H1 (cell line): ENCODE measurements at regions not wholly inside any gene's neighbourhood (a gene's known extent, or its start where the extent isn't known, plus 50 kb on each side); places are given as distances from the start of the nearest gene placed in this dataset.

Experiments
- BACH1 ChIP-seq: IDR thresholded peaks from 2 replicates; pipeline ENCODE4 v1.6.1; 2012; ENCODE audit warnings: low read length, improper control_type of control experiment
- BRCA1 ChIP-seq: IDR thresholded peaks from 2 replicates; pipeline ENCODE4 v1.6.1; 2012; ENCODE audit warnings: low read depth, low read length, improper control_type of control experiment
- CEBPB ChIP-seq: IDR thresholded peaks from 2 replicates; pipeline ENCODE4 v1.6.1; 2012; ENCODE audit warnings: low read depth, low read length
- CTCF ChIP-seq, 3 experiments: IDR thresholded peaks; 1 replicate in 2 of 3; 2 replicates in 1 of 3; pipeline versions ENCODE4 v1.5.1 to v1.6.1; 2011; ENCODE audit warnings: low read length in 3 of 3, mild to moderate bottlenecking in 3 of 3, inconsistent platforms in 2 of 3, low read depth in 1 of 3, moderate library complexity in 1 of 3; ENCODE audit not compliant: insufficient read depth in 1 of 3; ENCODE audit errors: control extremely low read depth in 1 of 3
- EZH2 ChIP-seq: fragments of 200-600 bp; sonication (generic); IDR thresholded peaks from 2 replicates; pipeline ENCODE4 v1.7.1; 2012; ENCODE audit warnings: low read depth, mild to moderate bottlenecking, moderate library complexity, low read length, inconsistent platforms; ENCODE audit not compliant: severe bottlenecking
- GABPA ChIP-seq: IDR thresholded peaks from 2 replicates; pipeline ENCODE4 v1.6.1; 2011; ENCODE audit warnings: mild to moderate bottlenecking, low read length, moderate library complexity, borderline replicate concordance; ENCODE audit not compliant: insufficient read depth
- HDAC2 ChIP-seq, 2 experiments: fragments of 300-600 bp in 1 of 2; sonication (generic) in 1 of 2; IDR thresholded peaks; 2 replicates each; pipeline ENCODE4 v1.6.1; 2011 to 2012; ENCODE audit warnings: low read depth in 2 of 2, low read length in 2 of 2, mild to moderate bottlenecking in 2 of 2, moderate library complexity in 2 of 2, borderline replicate concordance in 1 of 2, inconsistent platforms in 1 of 2
- JUN ChIP-seq: IDR thresholded peaks from 2 replicates; pipeline ENCODE4 v1.6.1; 2011; ENCODE audit warnings: low read depth, mild to moderate bottlenecking, improper control_type of control experiment, low read length
- POLR2AphosphoS5 ChIP-seq: IDR thresholded peaks from 2 replicates; pipeline ENCODE4 v1.6.1; 2011; ENCODE audit warnings: low read depth, low read length
- RAD21 ChIP-seq, 2 experiments: IDR thresholded peaks in 1 of 2; conservative IDR thresholded peaks in 1 of 2; 2 replicates each; pipeline ENCODE4 v1.6.1; 2011; ENCODE audit warnings: low read depth in 2 of 2, low read length in 2 of 2, improper control_type of control experiment in 1 of 2, inconsistent platforms in 1 of 2, mild to moderate bottlenecking in 1 of 2, moderate library complexity in 1 of 2
- RFX5 ChIP-seq: IDR thresholded peaks from 2 replicates; pipeline ENCODE4 v1.6.1; 2011; ENCODE audit warnings: low read depth, low read length, improper control_type of control experiment, borderline replicate concordance
- SUZ12 ChIP-seq: fragments of 200-600 bp; sonication (generic); IDR thresholded peaks from 2 replicates; pipeline ENCODE4 v1.6.1; 2012; ENCODE audit warnings: mild to moderate bottlenecking, inconsistent platforms, low read length, moderate library complexity, mixed read lengths
- TAF1 ChIP-seq: IDR thresholded peaks from 2 replicates; pipeline ENCODE4 v1.6.1; 2011; ENCODE audit warnings: mild to moderate bottlenecking, low read depth, low read length
- TCF12 ChIP-seq: IDR thresholded peaks from 2 replicates; pipeline ENCODE4 v1.6.1; 2011; ENCODE audit warnings: low read depth, mild to moderate bottlenecking, low read length

DNA sequence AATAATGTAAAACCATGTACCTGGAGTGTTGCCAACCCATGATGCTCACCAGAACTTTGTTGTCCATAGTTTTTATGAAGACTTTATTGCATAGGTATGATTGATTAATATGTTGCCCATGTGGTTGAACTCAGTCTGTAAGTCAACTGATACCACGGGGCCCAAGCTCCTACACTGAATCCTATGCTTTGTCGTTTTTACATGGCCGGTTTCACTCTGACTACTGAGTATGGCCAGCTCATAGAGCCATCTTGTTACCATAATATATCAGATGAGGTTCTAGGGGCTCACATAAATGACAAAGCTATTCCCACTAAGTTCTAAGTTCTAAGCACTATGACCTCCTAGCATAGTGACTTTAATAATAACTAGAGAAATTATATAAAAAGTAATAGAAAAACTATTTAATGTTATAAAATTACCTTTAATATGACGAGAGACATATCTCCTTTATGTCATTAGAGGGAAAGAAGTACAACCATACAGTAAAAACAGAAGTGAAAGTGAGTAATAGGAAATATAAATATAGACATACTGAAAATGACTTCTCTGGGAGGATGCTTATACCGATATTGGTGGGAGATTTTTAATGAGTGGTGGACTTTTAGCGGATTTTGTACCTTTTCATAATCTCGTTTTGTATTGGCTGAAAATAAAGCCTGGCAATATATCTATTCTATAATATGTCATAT lies 983.4 kb upstream of the PRMT6 start:
- TF ChIP-seq GABPA: no peak
- TF ChIP-seq RAD21 (IDR thresholded peaks at IDR 0.05 in 1 of 2, conservative IDR thresholded peaks at IDR 0.05 in 1 of 2; ENCODE audit: low read depth in 2 of 2, low read length in 2 of 2): no peak
- no peak for TF ChIP-seq EZH2
- TF ChIP-seq BRCA1: no peak
- TF ChIP-seq CTCF (IDR thresholded peaks at IDR 0.05; ENCODE audit: control extremely low read depth in 1 of 3, insufficient read depth in 1 of 3, low read depth in 1 of 3, low read length in 3 of 3): no peak
- no peak for TF ChIP-seq RFX5
- TF ChIP-seq POLR2AphosphoS5: no peak
- TF ChIP-seq BACH1: no peak
- TF ChIP-seq HDAC2 (IDR thresholded peaks at IDR 0.05; ENCODE audit: borderline replicate concordance in 1 of 2, low read depth in 2 of 2, low read length in 2 of 2): no peak
- TF ChIP-seq SUZ12: no peak
- no peak for TF ChIP-seq CEBPB
- no peak for TF ChIP-seq TAF1
- TF ChIP-seq JUN: no peak
- no peak for TF ChIP-seq TCF12
